GM21367 (cell line): ENCODE measurements at regions not wholly inside any gene's neighbourhood (a gene's known extent, or its start where the extent isn't known, plus 50 kb on each side); places are given as distances from the start of the nearest gene placed in this dataset.
"Not testable (repeated sequence)": the region's sequence is repeated elsewhere in the genome, so short reads cannot be mapped to it uniquely, and the experiment has no call there.

Source experiments
- ATAC-seq: cut with Tn5 transposase; IDR thresholded peaks from one replicate; pipeline ENCODE4 v1.9.1; 2021; ENCODE audit not compliant: unreplicated experiment

DNA sequence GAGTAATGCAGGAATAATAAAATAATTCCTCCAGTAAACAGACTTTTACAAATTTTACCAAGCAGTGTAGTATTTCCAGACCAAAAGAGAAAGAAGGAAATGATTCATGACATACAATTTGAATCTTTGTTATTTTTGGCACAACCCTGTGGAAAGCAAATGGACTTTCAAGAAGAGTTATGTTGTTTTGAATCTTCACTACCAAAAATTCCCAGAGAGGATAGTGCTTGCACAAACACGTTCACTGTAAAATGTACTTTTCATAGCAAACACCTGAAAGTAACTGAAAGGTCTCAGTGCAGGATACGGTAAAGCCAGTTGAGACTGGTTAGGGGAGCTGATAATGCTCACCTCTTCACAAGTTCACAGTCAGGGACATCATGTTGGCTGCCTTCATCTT, 107.1 kb downstream of the USP22 start:
- no peak for ATAC-seq

DNA sequence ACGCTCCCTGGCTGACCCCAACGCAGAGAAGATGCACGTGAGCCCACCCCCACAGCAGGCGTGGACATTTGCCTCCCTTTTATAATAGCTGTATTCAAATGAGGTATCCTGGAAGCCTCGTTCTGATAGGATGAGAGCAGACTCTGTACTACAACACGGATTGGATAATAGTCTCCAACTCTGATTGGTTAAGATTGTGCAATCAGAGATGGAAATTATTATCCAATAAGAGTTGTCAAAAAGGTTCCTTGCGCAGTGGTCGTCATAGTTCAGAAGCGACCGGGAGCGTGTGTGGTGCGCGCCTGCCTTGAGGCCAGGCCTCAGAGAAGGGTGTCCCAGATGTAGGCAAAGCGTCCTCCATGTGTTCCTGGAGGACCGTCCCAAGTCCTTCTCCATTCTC, 104.6 kb downstream of the USP22 start:
- ATAC-seq = no peak

DNA sequence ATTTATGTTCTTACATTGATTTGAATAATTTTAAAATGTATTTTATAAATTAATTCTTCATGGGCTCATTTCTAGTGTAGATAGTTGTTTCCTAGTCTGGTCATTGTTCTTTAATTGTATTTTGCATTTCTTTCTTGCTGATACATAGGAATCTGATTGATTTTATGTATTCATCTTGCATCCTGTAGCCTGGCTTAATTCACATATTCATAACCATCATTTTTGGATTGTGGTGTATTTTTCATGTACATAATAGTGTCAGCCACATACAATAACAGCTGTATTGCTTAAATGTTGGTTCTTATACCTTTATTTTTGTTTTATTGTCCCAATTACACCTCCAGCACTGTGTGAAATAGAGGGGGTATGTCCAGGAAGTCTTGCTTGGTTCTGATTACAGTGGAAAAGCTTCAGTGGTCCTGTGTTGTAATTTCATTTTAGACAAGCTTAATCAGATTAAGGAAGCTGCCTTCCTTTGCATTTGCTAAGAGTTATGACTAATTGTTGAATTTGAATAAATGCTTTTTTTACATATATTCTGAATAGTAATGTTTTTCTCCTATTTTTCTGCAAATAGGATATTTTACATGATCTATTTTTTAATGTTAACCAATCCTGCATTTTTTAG, 103.7 kb downstream of the USP22 start:
- ATAC-seq = no peak

DNA sequence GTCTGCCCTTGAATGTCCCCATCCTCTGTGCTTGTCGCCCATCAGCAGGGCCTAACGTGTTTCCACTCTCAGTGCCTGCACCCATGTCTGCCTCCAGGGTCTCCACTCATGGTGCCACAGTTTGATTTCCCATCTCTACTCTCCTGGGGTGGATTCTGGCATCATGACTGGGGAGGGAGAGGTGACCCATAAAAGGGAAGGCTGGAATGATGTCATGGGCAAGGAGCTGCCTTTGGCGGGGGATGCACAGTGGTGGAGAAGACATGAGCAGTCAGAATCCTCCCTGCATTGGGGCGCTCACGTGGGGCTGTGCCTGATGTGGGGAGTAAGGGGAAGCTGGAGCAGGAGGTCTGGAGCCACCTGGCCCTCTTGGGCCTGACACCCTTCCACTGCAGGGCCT, 100.9 kb downstream of the USP22 start:
- no peak for ATAC-seq

DNA sequence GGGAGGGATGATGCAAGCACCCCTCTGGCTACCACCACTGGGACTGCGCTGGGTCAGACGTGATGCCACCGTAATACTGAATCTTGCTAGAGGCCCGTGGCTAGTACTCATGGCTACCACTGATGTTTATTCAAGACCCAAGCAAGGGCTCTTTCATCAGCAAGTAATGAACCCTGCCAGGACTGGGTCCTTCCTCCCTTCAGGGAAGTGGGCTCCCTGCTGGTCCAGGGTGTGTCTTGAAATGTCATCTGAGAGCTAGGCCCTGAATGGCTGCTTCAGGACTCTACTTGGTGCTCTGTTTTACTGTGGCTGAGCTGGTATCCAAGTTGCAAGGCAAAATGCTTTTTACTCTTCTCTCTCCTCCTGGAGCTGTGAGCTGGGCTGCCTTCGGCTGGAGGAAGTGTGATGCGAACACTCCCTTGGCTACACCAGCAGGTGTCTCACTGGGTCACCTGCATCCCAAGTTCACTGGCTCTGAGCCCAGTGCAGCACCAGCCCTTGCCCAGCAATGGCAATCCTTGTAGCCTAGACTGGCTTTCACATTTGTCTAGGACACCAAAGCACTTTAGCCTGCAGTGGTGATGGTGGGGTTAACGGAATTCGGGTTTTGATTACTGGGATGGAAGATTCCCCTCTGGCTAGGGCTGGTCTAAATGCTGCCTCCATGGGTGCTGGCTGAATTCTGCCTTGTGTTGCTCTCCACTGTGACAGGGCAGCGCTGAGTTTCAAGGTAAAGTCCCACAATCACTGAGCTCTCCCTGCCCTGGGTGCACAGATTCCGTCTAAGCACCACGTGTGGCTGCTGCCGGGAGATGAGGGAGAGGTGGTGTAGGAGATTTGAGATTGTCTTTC, 98.6 kb downstream of the USP22 start:
- no peak for ATAC-seq

DNA sequence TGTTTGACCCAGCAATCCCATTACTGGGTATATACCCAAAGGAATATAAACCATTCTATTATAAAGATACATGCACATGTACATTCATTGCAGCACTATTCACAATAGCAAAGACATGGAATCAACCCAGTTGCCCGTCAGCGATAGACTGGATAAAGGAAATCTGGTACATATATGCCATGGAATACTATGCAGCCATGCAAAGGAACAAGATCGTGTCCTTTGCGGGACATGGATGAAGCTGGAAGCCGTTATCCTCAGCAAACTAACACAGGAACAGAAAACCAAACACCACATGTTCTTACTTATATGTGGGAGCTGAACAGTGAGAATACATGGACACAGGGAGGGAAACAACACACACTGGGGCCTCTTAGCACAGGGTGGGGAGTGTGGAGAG, 95.1 kb downstream of the USP22 start:
- not testable (repeated sequence) for ATAC-seq

DNA sequence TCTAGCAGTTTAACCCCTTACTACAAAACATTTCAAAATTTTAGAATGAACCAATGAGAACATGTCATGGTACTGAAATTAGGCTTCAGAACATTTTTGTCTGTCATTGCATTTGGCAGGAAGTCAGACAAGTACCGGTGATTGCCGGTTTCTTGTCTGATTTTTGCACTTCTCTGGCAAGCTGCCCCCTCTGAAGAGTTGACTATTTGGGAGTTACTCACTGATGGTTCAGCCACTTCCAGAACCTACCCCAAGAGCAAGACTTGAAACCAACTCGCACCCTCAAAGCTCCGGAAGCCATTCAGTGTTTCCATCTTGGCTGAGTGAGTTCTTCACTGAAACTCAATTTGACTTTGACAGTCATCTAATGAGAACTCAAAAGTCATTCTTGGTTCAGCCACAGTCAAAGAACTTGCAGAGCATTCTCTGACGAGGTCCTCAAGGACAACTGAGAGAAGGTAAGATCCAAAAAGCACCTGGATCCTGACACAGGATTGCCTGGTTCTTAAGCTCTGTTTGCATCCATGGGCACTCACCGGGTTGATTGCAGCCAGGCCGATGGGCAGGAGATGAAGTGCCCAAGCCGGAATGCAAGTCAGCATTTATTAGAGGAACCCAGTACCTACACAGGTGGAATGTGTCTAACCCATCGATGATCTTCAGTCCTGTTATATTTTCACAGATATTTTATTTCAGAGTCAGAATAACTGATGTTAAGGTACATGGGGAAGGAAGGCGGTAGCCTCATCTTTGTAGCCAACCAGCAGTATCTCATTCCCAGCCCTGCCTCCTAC, 93.6 kb downstream of the USP22 start:
- no peak for ATAC-seq
